Ishikawa (cell line): ENCODE measurements at regions not wholly inside any gene's neighbourhood (a gene's known extent, or its start where the extent isn't known, plus 50 kb on each side); places are given as distances from the start of the nearest gene placed in this dataset.

Experiments
- EP300 ChIP-seq: IDR thresholded peaks from 2 replicates; pipeline ENCODE4 v1.6.1; 2012; ENCODE audit warnings: borderline replicate concordance
- MAX ChIP-seq: IDR thresholded peaks from 2 replicates; pipeline ENCODE4 v1.6.1; 2012
- NFIC ChIP-seq: IDR thresholded peaks from 2 replicates; pipeline ENCODE4 v1.6.1; 2012
- RAD21 ChIP-seq: IDR thresholded peaks from 2 replicates; pipeline ENCODE4 v1.6.1; 2012; ENCODE audit warnings: low read depth
- REST ChIP-seq: IDR thresholded peaks from 2 replicates; pipeline ENCODE4 v1.6.1; 2012; ENCODE audit warnings: low read depth, mild to moderate bottlenecking
- TAF1 ChIP-seq: IDR thresholded peaks from 2 replicates; pipeline ENCODE4 v1.6.1; 2012; ENCODE audit warnings: low read depth, mild to moderate bottlenecking
- YY1 ChIP-seq: IDR thresholded peaks from 2 replicates; pipeline ENCODE4 v1.6.1; 2012; ENCODE audit warnings: low read depth
- ZBTB7A ChIP-seq: IDR thresholded peaks from 2 replicates; pipeline ENCODE4 v1.6.1; 2012; ENCODE audit warnings: low read depth

- TF ChIP-seq REST (no peak), YY1 (no peak), RAD21 (no peak), ZBTB7A (no peak), MAX (no peak), NFIC (no peak), EP300 (no peak), TAF1 (no peak)
Measured at GRCh38 chr9:120091206-120091605, 488.8 kb downstream of the CDK5RAP2 start.
